Islet of Langerhans (tissue), 1 donor: ENCODE measurements at regions not wholly inside any gene's neighbourhood (a gene's known extent, or its start where the extent isn't known, plus 50 kb on each side); places are given as distances from the start of the nearest gene placed in this dataset.

Source experiments
- FAIRE-seq: peaks from one replicate; lab custom pipeline; 2011; peaks lifted over from hg19 to GRCh38; lab: Jason Lieb, UNC

- no peak for FAIRE-seq
Observed at GRCh38 chr13:107466326-107467099, 748.8 kb downstream of the LIG4 start.

- no peak for FAIRE-seq
Observed at GRCh38 chr13:107462501-107462900, 752.8 kb downstream of the LIG4 start.

GRCh38 chr13:107461751-107462150 lies 753.6 kb downstream of the LIG4 start:
- FAIRE-seq, result no peak

GRCh38 chr13:107459430-107459829 lies 755.9 kb downstream of the LIG4 start:
- no peak for FAIRE-seq

- FAIRE-seq, result no peak
Observed at GRCh38 chr13:107458269-107458668, 757.1 kb downstream of the LIG4 start.

GRCh38 chr13:107457686-107458085 lies 757.6 kb downstream of the LIG4 start:
- no peak for FAIRE-seq

- no peak for FAIRE-seq
Observed at GRCh38 chr13:107456431-107456830, 758.9 kb downstream of the LIG4 start.

GRCh38 chr13:107452833-107453232 lies 762.5 kb downstream of the LIG4 start:
- FAIRE-seq, result no peak

- no peak for FAIRE-seq
Observed at GRCh38 chr13:107450931-107451330, 764.4 kb downstream of the LIG4 start.

- no peak for FAIRE-seq
Observed at GRCh38 chr13:107450431-107450830, 764.9 kb downstream of the LIG4 start.

- no peak for FAIRE-seq
Observed at GRCh38 chr13:107447591-107447990, 767.7 kb downstream of the LIG4 start.

GRCh38 chr13:107441279-107441678 lies 774.1 kb downstream of the LIG4 start:
- no peak for FAIRE-seq

- no peak for FAIRE-seq
Observed at GRCh38 chr13:107438251-107438650, 777.1 kb downstream of the LIG4 start.

GRCh38 chr13:107434347-107434746 lies 781.0 kb downstream of the LIG4 start:
- FAIRE-seq, result no peak

GRCh38 chr13:107427536-107427935 lies 787.8 kb downstream of the LIG4 start:
- no peak for FAIRE-seq

GRCh38 chr13:107422421-107422820 lies 792.9 kb downstream of the LIG4 start:
- no peak for FAIRE-seq

- no peak for FAIRE-seq
Observed at GRCh38 chr13:107421951-107422350, 793.4 kb downstream of the LIG4 start.

- no peak for FAIRE-seq
Observed at GRCh38 chr13:107421028-107421427, 794.3 kb downstream of the LIG4 start.

- FAIRE-seq, result no peak
Observed at GRCh38 chr13:107413005-107413404, 802.3 kb downstream of the LIG4 start.

GRCh38 chr13:107407074-107407473 lies 808.3 kb downstream of the LIG4 start:
- no peak for FAIRE-seq

- FAIRE-seq, result no peak
Observed at GRCh38 chr13:107395927-107396662, 819.2 kb downstream of the LIG4 start.

- FAIRE-seq, result no peak
Observed at GRCh38 chr13:107392205-107392604, 823.1 kb downstream of the LIG4 start.

GRCh38 chr13:107387525-107387924 lies 819.6 kb upstream of the ARGLU1 start:
- FAIRE-seq, result no peak
